Mesenchymal stem cell (in vitro differentiated cells and primary cell): ENCODE measurements at regions not wholly inside any gene's neighbourhood (a gene's known extent, or its start where the extent isn't known, plus 50 kb on each side); places are given as distances from the start of the nearest gene placed in this dataset.

Experiments used
- DNase-seq: peaks from one replicate; pipeline ENCODE4 v3.0.0-alpha.2; 2013
- H2AFZ ChIP-seq: one replicate; pipeline ENCODE4 v1.6.1; 2013; ENCODE audit warnings: low read depth, mild to moderate bottlenecking, control low read depth, inconsistent platforms, low read length, moderate library complexity
- H2AK5ac ChIP-seq: 2 replicates; pipeline ENCODE4 v1.6.1; 2013; ENCODE audit warnings: low read length, moderate library complexity, mild to moderate bottlenecking, inconsistent platforms; ENCODE audit not compliant: severe bottlenecking
- H2BK120ac ChIP-seq: one replicate; pipeline ENCODE4 v1.6.1; 2013; ENCODE audit warnings: low read depth, mild to moderate bottlenecking, inconsistent platforms, low read length, moderate library complexity
- H2BK12ac ChIP-seq, 2 experiments: one replicate each; pipeline ENCODE4 v1.6.1; 2013; ENCODE audit warnings: inconsistent platforms in 2 of 2, low read length in 2 of 2, mild to moderate bottlenecking in 2 of 2, moderate library complexity in 2 of 2, control low read depth in 1 of 2
- H2BK15ac ChIP-seq: one replicate; pipeline ENCODE4 v1.6.1; 2013; ENCODE audit warnings: mild to moderate bottlenecking, low read depth, inconsistent platforms; ENCODE audit not compliant: poor library complexity, severe bottlenecking
- H2BK5ac ChIP-seq: 2 replicates; pipeline ENCODE4 v1.6.1; 2013; ENCODE audit warnings: low read depth, mild to moderate bottlenecking, low read length, control low read depth, inconsistent platforms; ENCODE audit not compliant: poor library complexity, severe bottlenecking
- H3K14ac ChIP-seq, 2 experiments: one replicate each; pipeline ENCODE4 v1.6.1; 2013; ENCODE audit warnings: inconsistent platforms in 2 of 2, low read length in 2 of 2, control low read depth in 1 of 2, mild to moderate bottlenecking in 1 of 2, moderate library complexity in 1 of 2
- H3K18ac ChIP-seq, 2 experiments: one replicate each; pipeline ENCODE4 v1.6.1; 2013; ENCODE audit warnings: inconsistent platforms in 2 of 2, low read length in 2 of 2, control low read depth in 1 of 2, low read depth in 1 of 2, mild to moderate bottlenecking in 1 of 2
- H3K23ac ChIP-seq, 2 experiments: one replicate each; pipeline ENCODE4 v1.6.1; 2013; ENCODE audit warnings: inconsistent platforms in 2 of 2, low read length in 2 of 2, mild to moderate bottlenecking in 2 of 2, moderate library complexity in 2 of 2, control low read depth in 1 of 2
- H3K27ac ChIP-seq: 2 replicates; pipeline ENCODE4 v1.5.1; 2013; ENCODE audit warnings: mild to moderate bottlenecking, moderate library complexity, low read length, control low read depth, inconsistent platforms; ENCODE audit not compliant: poor library complexity, severe bottlenecking
- H3K27me3 ChIP-seq, 2 experiments: 2 replicates each; pipeline versions ENCODE4 v1.6.1 to v1.7.0; 2013; ENCODE audit warnings: low read length in 2 of 2, mild to moderate bottlenecking in 2 of 2, moderate library complexity in 2 of 2, control low read depth in 1 of 2, inconsistent platforms in 1 of 2; ENCODE audit not compliant: control insufficient read depth in 1 of 2, insufficient read depth in 1 of 2
- H3K36me3 ChIP-seq, 2 experiments: 2 replicates each; pipeline versions ENCODE4 v1.6.1 to v1.7.0; 2013; ENCODE audit warnings: low read length in 2 of 2, control low read depth in 1 of 2, inconsistent platforms in 1 of 2, low read depth in 1 of 2, mild to moderate bottlenecking in 1 of 2; ENCODE audit not compliant: insufficient read depth in 2 of 2, control insufficient read depth in 1 of 2
- H3K4ac ChIP-seq, 2 experiments: one replicate each; pipeline ENCODE4 v1.6.1; 2013; ENCODE audit warnings: inconsistent platforms in 2 of 2, low read length in 2 of 2, mild to moderate bottlenecking in 2 of 2, moderate library complexity in 2 of 2, control low read depth in 1 of 2, low read depth in 1 of 2
- H3K4me1 ChIP-seq: 2 replicates; pipeline ENCODE4 v1.6.1; 2013; ENCODE audit warnings: low read depth, low read length, control low read depth; ENCODE audit not compliant: control insufficient read depth, insufficient read depth
- H3K4me2 ChIP-seq: 2 replicates; pipeline ENCODE4 v1.6.1; 2013; ENCODE audit warnings: low read length, mild to moderate bottlenecking, inconsistent platforms; ENCODE audit not compliant: poor library complexity, severe bottlenecking
- H3K4me3 ChIP-seq, 2 experiments: 2 replicates each; pipeline versions ENCODE4 v1.5.1 to v1.7.0; 2013; ENCODE audit warnings: low read length in 2 of 2, mild to moderate bottlenecking in 2 of 2, control low read depth in 1 of 2, low read depth in 1 of 2; ENCODE audit not compliant: insufficient read depth in 1 of 2
- H3K79me1 ChIP-seq: replicated peaks from 2 replicates; pipeline ENCODE4 v1.6.1; 2013; ENCODE audit warnings: mild to moderate bottlenecking, control low read depth, low read length, inconsistent platforms; ENCODE audit not compliant: poor library complexity, severe bottlenecking
- H3K9ac ChIP-seq: 2 replicates; pipeline ENCODE4 v1.7.0; 2013; ENCODE audit warnings: mild to moderate bottlenecking, low read length, moderate library complexity
- H3K9me3 ChIP-seq: 2 replicates; pipeline ENCODE4 v1.7.0; 2013; ENCODE audit warnings: mild to moderate bottlenecking, low read length; ENCODE audit not compliant: control insufficient read depth
- H4K8ac ChIP-seq: one replicate; pipeline ENCODE4 v1.6.1; 2013; ENCODE audit warnings: inconsistent platforms, mild to moderate bottlenecking, low read length, moderate library complexity
- H4K91ac ChIP-seq: one replicate; pipeline ENCODE4 v1.6.1; 2013; ENCODE audit warnings: mild to moderate bottlenecking, low read length, inconsistent platforms
- WGBS: methylation state at CpG from one replicate; pipeline ENCODE4 v1.1.7; 2013; ENCODE audit warnings: mixed read lengths; 5-methylcytosine and 5-hydroxymethylcytosine counted together

- DNase-seq, result no peak
- Histone ChIP-seq H3K9ac (peak overlapping the region; percentile 77), H4K91ac (peak overlapping the region; percentile 25), H3K14ac (no peak overlapping the region), H3K4ac (no peak overlapping the region), H3K27ac (peak overlapping the region; percentile 83), H2AK5ac (peak overlapping the region; percentile 66), H4K8ac (peak overlapping the region; percentile 7), H2BK120ac (no peak overlapping the region), H3K4me2 (no peak overlapping the region), H3K9me3 (no peaks in the 10 kb centered on the region), H2BK15ac (no peak overlapping the region), H2BK12ac (peak overlapping the region in 1 of 2 experiments; percentile 49), H3K23ac (no peak overlapping the region), H3K4me1 (peaks cover 31% of the 10 kb centered on the region), H3K18ac (no peak overlapping the region), H3K79me1 (peaks cover 25% of the 10 kb centered on the region), H2AFZ (no peak overlapping the region), H3K4me3 (peak overlapping the region in 1 of 2 experiments; percentile 50), H2BK5ac (no peak overlapping the region), H3K36me3 (peaks cover 4 to 20% of the 10 kb centered on the region in 2 experiments), H3K27me3 (no peaks in the 10 kb centered on the region)
- 81% methylated on average over 2 of the region's 2 CpGs for WGBS
Observed at GRCh38 chr3:42033741-42034140, 57.4 kb upstream of the TRAK1 start.

- Histone ChIP-seq H3K36me3 (peaks cover 4 to 20% of the 10 kb centered on the region in 2 experiments), H2BK15ac (no peak overlapping the region), H3K4ac (peak overlapping the region in 1 of 2 experiments; percentile 27), H4K91ac (no peak overlapping the region), H3K27ac (peak overlapping the region; percentile 83), H3K4me3 (peak overlapping the region in 1 of 2 experiments; percentile 50), H2BK120ac (no peak overlapping the region), H3K23ac (no peak overlapping the region), H2AK5ac (peak overlapping the region; percentile 66), H3K9me3 (no peaks in the 10 kb centered on the region), H3K14ac (no peak overlapping the region), H2BK5ac (peak overlapping the region; percentile 10), H2AFZ (no peak overlapping the region), H3K9ac (peak overlapping the region; percentile 77), H3K18ac (peak overlapping the region in 1 of 2 experiments; percentile 37), H3K4me2 (no peak overlapping the region), H2BK12ac (no peak overlapping the region), H3K79me1 (peaks cover 28% of the 10 kb centered on the region), H3K4me1 (peaks cover 31% of the 10 kb centered on the region), H4K8ac (no peak overlapping the region), H3K27me3 (no peaks in the 10 kb centered on the region)
- 48% methylated on average over 13 of the region's 15 CpGs for WGBS
- DNase-seq, result peak; percentile 98
Observed at GRCh38 chr3:42032693-42033349, 58.3 kb upstream of the TRAK1 start.

DNA sequence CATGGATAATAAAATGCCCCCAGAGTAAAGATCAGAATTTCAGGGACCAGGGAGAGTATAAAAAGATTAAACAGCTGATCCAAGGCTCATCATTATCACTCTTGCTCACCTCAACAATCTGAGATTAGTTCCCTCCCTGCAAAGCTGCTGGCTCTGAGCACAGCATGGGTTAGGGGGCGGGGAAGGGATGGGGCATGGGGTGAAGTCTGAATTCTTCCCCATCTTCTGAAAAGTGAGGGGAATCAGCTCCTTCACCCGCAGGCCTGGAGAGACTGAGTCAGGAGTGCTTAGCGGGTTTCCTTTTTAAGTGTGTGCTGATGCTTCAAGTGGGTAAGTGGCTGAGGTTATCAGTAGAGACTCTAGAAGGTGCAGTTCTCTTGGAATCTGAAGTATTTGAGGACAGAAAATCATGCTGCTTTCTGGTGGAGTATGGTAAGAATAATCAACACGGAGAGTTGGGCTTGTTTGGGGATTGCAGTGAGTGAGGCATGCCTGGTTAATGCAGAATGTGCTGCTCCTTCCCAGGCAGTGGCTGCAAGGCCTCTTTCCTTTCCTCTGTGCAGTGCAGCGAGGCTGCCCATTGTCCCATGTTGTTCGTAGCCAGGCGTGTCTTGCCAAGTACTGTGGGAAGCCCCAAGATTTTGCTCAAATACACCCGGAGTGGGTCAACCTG lies 59.2 kb upstream of the TRAK1 start:
- H3K9me3 ChIP-seq, result no peaks in the 10 kb centered on the region
- H2BK5ac ChIP-seq, result peak overlapping the region; percentile 24
- H3K36me3 ChIP-seq, result peaks cover 4 to 20% of the 10 kb centered on the region in 2 experiments
- H4K91ac ChIP-seq, result no peak overlapping the region
- H3K23ac ChIP-seq, result no peak overlapping the region
- H3K79me1 ChIP-seq, result peaks cover 26% of the 10 kb centered on the region
- H3K4me2 ChIP-seq, result peak overlapping the region; percentile 27
- H2BK15ac ChIP-seq, result no peak overlapping the region
- peak overlapping the region; percentile 61 for H2AK5ac ChIP-seq
- H2BK120ac ChIP-seq, result peak overlapping the region; percentile 19
- WGBS, result 34% methylated on average over 7 of the region's 8 CpGs
- H2BK12ac ChIP-seq, result no peak overlapping the region
- H3K9ac ChIP-seq, result peak overlapping the region; percentile 77
- H3K4ac ChIP-seq, result no peak overlapping the region
- no peaks in the 10 kb centered on the region for H3K27me3 ChIP-seq
- H3K14ac ChIP-seq, result no peak overlapping the region
- peak; percentile 62 for DNase-seq
- H3K4me1 ChIP-seq, result peaks cover 28% of the 10 kb centered on the region
- no peak overlapping the region for H3K18ac ChIP-seq
- H3K4me3 ChIP-seq, result peak overlapping the region in 1 of 2 experiments; percentile 7
- H3K27ac ChIP-seq, result peak overlapping the region; percentile 83
- peak overlapping the region; percentile 14 for H4K8ac ChIP-seq
- no peak overlapping the region for H2AFZ ChIP-seq

- Histone ChIP-seq H3K14ac (no peak overlapping the region), H2BK12ac (no peak overlapping the region), H3K36me3 (no peaks in the 10 kb centered on the region), H3K4me1 (peaks cover 14% of the 10 kb centered on the region), H4K91ac (peak overlapping the region; percentile 78), H3K4me2 (no peak overlapping the region), H3K27ac (no peak overlapping the region), H3K79me1 (peaks cover 17% of the 10 kb centered on the region), H3K23ac (no peak overlapping the region), H3K27me3 (no peaks in the 10 kb centered on the region), H3K4ac (no peak overlapping the region), H4K8ac (no peak overlapping the region), H2AK5ac (peak overlapping the region; percentile 9), H2BK15ac (no peak overlapping the region), H3K4me3 (no peak overlapping the region), H2BK5ac (no peak overlapping the region), H2AFZ (no peak overlapping the region), H3K18ac (no peak overlapping the region), H3K9me3 (no peaks in the 10 kb centered on the region), H3K9ac (no peak overlapping the region), H2BK120ac (no peak overlapping the region)
- 93% methylated on average over 2 of the region's 2 CpGs for WGBS
- DNase-seq, result no peak
Observed at GRCh38 chr3:42028474-42028873, 62.7 kb upstream of the TRAK1 start.
